C1 segment of cervical spinal cord (tissue), 14 donors: ENCODE measurements at regions not wholly inside any gene's neighbourhood (a gene's known extent, or its start where the extent isn't known, plus 50 kb on each side); places are given as distances from the start of the nearest gene placed in this dataset.

ENCODE experiments used
- DNase-seq, 14 donors: peaks; one replicate each; lab custom pipeline; 2025; lab: John Stamatoyannopoulos, UW

DNA sequence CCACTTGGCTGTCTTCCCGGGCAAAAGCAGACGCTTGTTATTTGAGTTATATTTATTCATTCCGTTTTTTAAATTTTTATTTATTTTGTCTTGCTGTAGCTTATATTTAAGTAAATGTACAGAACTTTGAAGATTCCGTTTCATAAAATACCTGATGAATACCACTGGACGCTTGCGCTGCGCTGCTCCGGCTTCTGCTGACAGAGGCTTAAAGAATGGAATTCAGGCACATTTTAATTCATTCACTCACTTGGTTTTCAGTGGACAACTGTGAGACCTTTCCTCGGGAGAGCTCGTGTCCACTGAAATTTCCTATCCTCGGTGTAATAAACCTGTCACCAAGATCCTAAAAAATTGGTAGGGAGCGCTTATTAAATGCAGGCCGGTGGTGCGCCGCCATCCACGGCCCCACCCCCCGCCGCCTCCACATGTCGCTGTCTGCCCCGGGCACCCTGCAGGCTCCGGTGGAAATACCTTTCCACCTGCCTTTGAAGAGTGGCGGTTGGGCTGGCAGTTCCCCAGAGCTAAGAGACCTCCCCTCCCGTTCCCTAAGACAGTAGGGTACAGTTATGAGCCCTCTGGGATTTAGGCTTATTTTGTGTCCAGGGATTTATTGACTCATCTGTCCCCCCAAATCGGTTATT, 62.5 kb upstream of the UBE2E1 start:
- DNase-seq: no peak

GRCh38 chr3:23746441-23746840, 59.3 kb upstream of the UBE2E1 start:
- DNase-seq: no peak

GRCh38 chr3:23747841-23748240, 57.9 kb upstream of the UBE2E1 start:
- no peak for DNase-seq

GRCh38 chr3:23748398-23749110, 57.2 kb upstream of the UBE2E1 start:
- DNase-seq: peak in 1 of 14 donors; percentile 83

DNA sequence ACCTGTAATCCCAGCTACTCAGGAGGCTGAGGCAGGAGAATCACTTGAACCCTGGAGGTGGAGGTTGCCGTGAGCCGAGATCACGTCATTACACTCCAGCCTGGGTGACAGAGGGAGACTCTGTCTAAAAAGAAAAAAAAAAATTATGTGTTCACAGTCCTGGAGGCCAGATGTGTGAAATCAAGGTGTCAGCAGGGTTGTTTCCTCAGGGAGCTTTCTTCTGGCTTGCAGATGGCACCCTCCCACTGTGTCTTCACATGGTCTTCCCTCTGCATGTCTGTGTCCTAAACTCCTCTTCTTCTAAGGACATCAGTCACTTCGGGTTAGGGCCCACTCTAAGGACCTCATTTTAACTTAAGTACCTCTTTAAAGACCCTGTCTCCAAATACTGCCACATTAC, 56.1 kb upstream of the UBE2E1 start:
- DNase-seq: no peak

- no peak for DNase-seq
Measured at GRCh38 chr3:23750573-23751210, 55.1 kb upstream of the UBE2E1 start.

DNA sequence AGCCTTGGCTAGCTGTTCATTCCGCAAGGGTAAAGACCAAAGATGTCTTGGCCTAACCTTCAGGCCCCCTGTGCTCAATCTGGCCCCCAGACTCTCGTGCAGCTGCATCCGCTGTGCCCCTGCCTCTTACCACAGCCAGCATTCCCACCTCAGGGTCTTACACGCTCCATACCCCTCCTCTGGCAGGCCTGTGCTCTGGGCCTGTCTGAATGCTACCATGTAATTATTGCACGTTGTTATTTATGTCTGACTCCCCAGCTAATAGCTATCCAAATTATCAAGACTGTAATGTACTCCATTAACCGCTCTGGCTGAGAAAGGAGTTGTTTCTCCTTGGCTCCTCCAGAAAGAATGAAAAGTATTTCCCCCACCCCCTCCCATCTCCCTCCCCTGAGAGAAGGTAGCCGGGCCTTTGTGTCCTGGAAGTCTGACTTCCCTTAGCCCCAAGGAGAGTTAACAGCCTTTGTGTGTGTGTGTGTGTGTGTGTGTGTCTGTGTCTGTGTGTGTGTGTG, 54.5 kb upstream of the UBE2E1 start:
- no peak for DNase-seq

GRCh38 chr3:23752126-23752525, 53.6 kb upstream of the UBE2E1 start:
- no peak for DNase-seq

DNA sequence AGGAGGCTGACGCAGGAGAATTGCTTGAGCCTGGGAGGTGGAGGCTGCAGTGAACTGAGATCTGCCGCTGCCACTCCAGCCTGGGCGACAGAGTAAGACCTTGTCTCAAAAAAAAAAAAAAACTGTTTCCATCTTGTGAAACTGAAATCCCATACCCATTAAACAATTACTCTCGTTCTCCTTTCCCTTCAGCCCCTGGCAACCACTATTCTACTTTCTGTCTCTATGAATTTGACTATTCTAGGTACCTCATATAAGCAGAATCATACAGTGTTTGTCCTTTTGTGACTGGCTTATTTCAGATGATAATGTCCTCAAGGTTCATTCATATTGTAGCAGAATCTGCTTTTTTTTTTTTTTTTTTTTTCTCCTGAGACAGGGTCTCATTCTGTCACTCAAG, 51.5 kb upstream of the UBE2E1 start:
- DNase-seq: no peak
